HepG2 (cell line): ENCODE measurements at regions not wholly inside any gene's neighbourhood (a gene's known extent, or its start where the extent isn't known, plus 50 kb on each side); places are given as distances from the start of the nearest gene placed in this dataset.
A peak's percentile ranks its signal among the peaks of the same experiment; 100 is the strongest.

Experiments used
- ATAC-seq: fragments of 200-7000 bp; cut with Tn5 transposase; 3 replicates; pipeline ENCODE4 v1.9.1; 2020; ENCODE audit warnings: mild to moderate bottlenecking, moderate library complexity
- BruUV-seq: library from RNA; stranded (reverse); fragments of 400-500 nt; replicated peaks from 2 replicates; lab custom pipeline; 2021; lab: Mats Ljungman, UMichigan
- CTCF ChIA-PET: fragments of 300-600 bp; formaldehyde crosslinking; extraction: SDS; loops from one replicate; lab custom pipeline; 2021; ENCODE audit warnings: low total read pairs, inconsistent platforms, low intra/inter-chr PET ratio; lab: Yijun Ruan, JAX
- POLR2A ChIA-PET: fragments of 350-600 bp; sonication (Branson Sonifier 250); formaldehyde crosslinking; loops from one replicate; lab custom pipeline; 2020; ENCODE audit warnings: antibody characterized with exemption, inconsistent platforms; lab: Yijun Ruan, JAX
- DNase-seq: peaks from one replicate; pipeline ENCODE4 v3.0.0-alpha.2; 2015; ENCODE audit warnings: low spot score
- FAIRE-seq: peaks from 3 replicates; lab custom pipeline; 2011; peaks lifted over from hg19 to GRCh38; lab: Jason Lieb, UNC
- H2AFZ ChIP-seq: one replicate; pipeline ENCODE4 v1.6.1; 2011; ENCODE audit warnings: low read length, inconsistent platforms
- H3K27ac ChIP-seq: fragments of 300-600 bp; 3 replicates; pipeline ENCODE4 v1.8.0; 2011; ENCODE audit warnings: mixed run types, mild to moderate bottlenecking, mixed read lengths, low read length, inconsistent platforms; ENCODE audit not compliant: insufficient read depth; ENCODE audit errors: extremely low read length
- H3K27me3 ChIP-seq, 2 experiments: fragments of 200-600 bp in 1 of 2; 2 replicates in 1 of 2; 3 replicates in 1 of 2; pipeline versions ENCODE4 v1.6.0 to v1.8.0; 2011; ENCODE audit warnings: low read length in 2 of 2, mild to moderate bottlenecking in 2 of 2, moderate library complexity in 2 of 2, inconsistent platforms in 1 of 2; ENCODE audit not compliant: insufficient read depth in 2 of 2, control insufficient read depth in 1 of 2
- H3K36me3 ChIP-seq, 2 experiments: fragments of 200-600 bp in 1 of 2; replicated peaks in 1 of 2; 2 replicates in 1 of 2; 3 replicates in 1 of 2; pipeline versions ENCODE4 v1.5.1 to v1.8.0; 2011; ENCODE audit warnings: low read length in 2 of 2, inconsistent platforms in 1 of 2; ENCODE audit not compliant: insufficient read depth in 2 of 2, control insufficient read depth in 1 of 2
- H3K4me1 ChIP-seq: 2 replicates; pipeline ENCODE4 v1.5.1; 2012; ENCODE audit warnings: low read length, inconsistent platforms; ENCODE audit not compliant: insufficient read depth
- H3K4me2 ChIP-seq: 2 replicates; pipeline ENCODE4 v1.6.0; 2011; ENCODE audit warnings: low read depth, low read length, inconsistent platforms
- H3K4me3 ChIP-seq, 3 experiments: fragments of 200-600 bp in 1 of 3; sonication (generic), shearing (Covaris generic) in 1 of 3; replicated peaks in 1 of 3; 2 replicates each; pipeline ENCODE4 v1.5.1; 2011 to 2016; ENCODE audit warnings: low read length in 3 of 3, inconsistent platforms in 2 of 3, low read depth in 2 of 3, mild to moderate bottlenecking in 2 of 3, control low read depth in 1 of 3, mixed read lengths in 1 of 3; ENCODE audit not compliant: insufficient read depth in 1 of 3
- H3K79me2 ChIP-seq: one replicate; pipeline ENCODE4 v1.6.1; 2011; ENCODE audit warnings: low read length, inconsistent platforms; ENCODE audit not compliant: insufficient read depth
- H3K9ac ChIP-seq: 2 replicates; pipeline ENCODE4 v1.6.0; 2011; ENCODE audit warnings: mild to moderate bottlenecking, low read depth, low read length, inconsistent platforms; ENCODE audit not compliant: insufficient read depth
- H3K9me3 ChIP-seq: 2 replicates; pipeline ENCODE4 v1.5.1; 2012; ENCODE audit warnings: mild to moderate bottlenecking, low read length
- H4K20me1 ChIP-seq: 2 replicates; pipeline ENCODE4 v1.6.0; 2011; ENCODE audit warnings: inconsistent platforms, mild to moderate bottlenecking, low read length, moderate library complexity; ENCODE audit not compliant: insufficient read depth
- ATF7 ChIP-seq, 2 experiments: fragments of 450-650 bp in 1 of 2; sonication (generic) in 1 of 2; formaldehyde crosslinking in 1 of 2; IDR thresholded peaks; 2 replicates each; pipeline versions ENCODE4 v1.4.0 to v1.6.1; 2016 to 2020; ENCODE audit warnings: antibody characterized with exemption in 1 of 2, mild to moderate bottlenecking in 1 of 2, missing genetic modification reagents in 1 of 2
- EHMT2 ChIP-seq: fragments of 200-600 bp; sonication (generic); IDR thresholded peaks from 2 replicates; pipeline ENCODE4 v1.7.0; 2017; ENCODE audit warnings: antibody characterized with exemption, low read depth, low read length, borderline replicate concordance
- MAFF ChIP-seq: IDR thresholded peaks from 2 replicates; pipeline ENCODE4 v1.6.1; 2011; ENCODE audit warnings: low read depth, low read length, improper control_type of control experiment
- MAFK ChIP-seq, 2 experiments: IDR thresholded peaks in 1 of 2; conservative IDR thresholded peaks in 1 of 2; 2 replicates each; pipeline ENCODE4 v1.6.1; 2011; ENCODE audit warnings: improper control_type of control experiment in 2 of 2, low read length in 2 of 2
- ZNF367 ChIP-seq: sonication (generic); formaldehyde crosslinking; IDR thresholded peaks from 2 replicates; pipeline ENCODE4 v1.4.0; 2020; ENCODE audit warnings: missing genetic modification reagents, borderline replicate concordance
- ZNF44 ChIP-seq: sonication (generic); formaldehyde crosslinking; IDR thresholded peaks from 2 replicates; pipeline ENCODE4 v1.5.1; 2020; ENCODE audit warnings: mild to moderate bottlenecking, missing genetic modification reagents
- WGBS: methylation state at CpG from one replicate; pipeline ENCODE4 v1.1.6; 2017; ENCODE audit warnings: low lambda C conversion rate; 5-methylcytosine and 5-hydroxymethylcytosine counted together
- in situ Hi-C: cut with HindIII; loops from 2 replicates; pipeline ENCODE4 v1.10.0; 2017; ENCODE audit warnings: low pct_unique_long_range_greater_than_20kb; ENCODE audit not compliant: extremely low pct_ligation_motif_present
- intact Hi-C: fragments of 100-400 bp; cut with micrococcal nuclease; formaldehyde crosslinking; loops from one replicate; pipeline ENCODE4 v1.10.0; 2022; ENCODE audit not compliant: unreplicated experiment

GRCh38 chr6:154580397-154581135 is 70.1 kb upstream of the CNKSR3 start:
- ATAC-seq (no peak), DNase-seq (no peak), FAIRE-seq (no peak)
- Histone ChIP-seq H3K27me3 (no peaks in the 10 kb centered on the region), H3K4me2 (no peak overlapping the region), H3K9ac (no peak overlapping the region), H3K4me1 (peaks cover 11% of the 10 kb centered on the region), H3K27ac (no peak overlapping the region), H3K79me2 (no peaks in the 10 kb centered on the region), H3K9me3 (no peaks in the 10 kb centered on the region), H3K36me3 (no peaks in the 10 kb centered on the region), H3K4me3 (no peak overlapping the region), H4K20me1 (no peaks in the 10 kb centered on the region), H2AFZ (no peak overlapping the region)
- no TSS peak for BruUV-seq
- no peak for TF ChIP-seq EHMT2
- no peak for TF ChIP-seq ZNF44 (CRISPR knock-in tag)
- TF ChIP-seq MAFF, result peak; percentile 43; the same call in 1 of the 2 replicates
- peak; percentile 36 to 67; a peak in 2 of 4 replicates for TF ChIP-seq MAFK (conservative IDR thresholded peaks at IDR 0.05 in 1 of 2, IDR thresholded peaks at IDR 0.05 in 1 of 2; ENCODE audit: low read length in 2 of 2)
- intact Hi-C loops (no loop called here), in situ Hi-C loops (no loop called here)
- POLR2A ChIA-PET, result no interaction called here
- CTCF ChIA-PET, result no interaction called here

GRCh38 chr6:154582696-154583095 is 72.2 kb upstream of the CNKSR3 start:
- no peak overlapping the region for H3K9ac ChIP-seq
- no peaks in the 10 kb centered on the region for H3K79me2 ChIP-seq
- 9% methylated on average over 1 of the region's 1 CpG for WGBS
- in situ Hi-C loops, result no loop called here
- no peak for FAIRE-seq
- H3K4me3 ChIP-seq, result no peak overlapping the region
- no peak for ATAC-seq
- intact Hi-C loops, result no loop called here
- H3K36me3 ChIP-seq, result no peaks in the 10 kb centered on the region
- no peak overlapping the region for H2AFZ ChIP-seq
- TF ChIP-seq ZNF367 (CRISPR knock-in tag) (no peak), ATF7 (IDR thresholded peaks at IDR 0.05) (peak; percentile 80), ATF7 (CRISPR knock-in tag; IDR thresholded peaks at IDR 0.05) (no peak)
- no peak for DNase-seq
- no peak overlapping the region for H3K4me2 ChIP-seq
- peaks cover 5% of the 10 kb centered on the region for H3K4me1 ChIP-seq
- no TSS peak for BruUV-seq
- H3K9me3 ChIP-seq, result no peaks in the 10 kb centered on the region
- H3K27me3 ChIP-seq, result 0 out of 5 replicates have a peak, but pooled peaks cover 0 to 3% of the 10 kb centered on the region in 2 experiments
- no peaks in the 10 kb centered on the region for H4K20me1 ChIP-seq
- H3K27ac ChIP-seq, result no peak overlapping the region
- ChIA-PET POLR2A (no interaction called here), CTCF (no interaction called here)
